ENCODE measurements at regions not wholly inside any gene's neighbourhood (a gene's known extent, or its start where the extent isn't known, plus 50 kb on each side); places are given as distances from the start of the nearest gene placed in this dataset.

DNA sequence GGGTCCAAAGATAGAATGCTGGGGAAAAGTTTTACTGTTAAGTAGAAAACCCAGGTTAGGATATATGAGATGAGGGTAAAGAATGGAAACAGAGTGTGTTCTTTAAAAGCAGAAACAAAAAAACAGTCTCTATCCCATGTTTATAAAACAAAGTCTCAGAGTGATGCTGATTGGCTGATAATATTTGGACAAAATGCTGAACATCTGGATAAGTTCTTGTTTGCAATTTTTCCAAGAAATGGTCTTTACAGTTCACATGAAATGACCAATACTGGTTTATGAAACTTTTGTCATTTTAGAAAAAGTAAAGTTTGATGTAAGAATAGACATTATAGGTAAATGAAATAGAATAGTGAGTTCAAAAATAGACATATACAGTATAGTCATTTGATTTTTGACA lies 96.2 kb upstream of the EYS start:
- ChIA-PET POLR2A (ENCODE audit: partially characterized antibody) (no interaction called here), CTCF (ENCODE audit: partially characterized antibody) (no interaction called here)
- Histone ChIP-seq H2AFZ (ENCODE audit: low read length) (no peak overlapping the region), H3K23me2 (ENCODE audit: low read depth, low read length) (no peaks in the 10 kb centered on the region), H3K23ac (ENCODE audit: insufficient read length) (no peak overlapping the region), H3K14ac (ENCODE audit: insufficient read length) (no peak overlapping the region), H4K8ac (ENCODE audit: extremely low read depth, insufficient read depth, low read length) (no peak overlapping the region), H3K9ac (replicated peaks in 1 of 4; ENCODE audit: extremely low read depth in 1 of 4, low read depth in 3 of 4, low read length in 3 of 4) (no peak overlapping the region), H3K27me3 (replicated peaks in 1 of 4; ENCODE audit: control insufficient read depth in 3 of 4, extremely low read depth in 1 of 4, insufficient read depth in 3 of 4, low read length in 3 of 4) (no peaks in the 10 kb centered on the region), H3K36me3 (ENCODE audit: control insufficient read depth in 2 of 4, insufficient read depth in 4 of 4, low read length in 3 of 4) (no peaks in the 10 kb centered on the region; a peak in 1 of 8 replicates), H4K5ac (ENCODE audit: insufficient read length, low read depth, low read length) (no peak overlapping the region), H4K91ac (replicated peaks; ENCODE audit: insufficient read length, low read length) (no peak overlapping the region), H3K79me2 (ENCODE audit: control insufficient read depth in 1 of 2, insufficient read depth in 2 of 2, low read length in 2 of 2) (no peaks in the 10 kb centered on the region), H3K4me1 (replicated peaks in 1 of 4; ENCODE audit: control insufficient read depth in 3 of 4, insufficient read depth in 4 of 4, low read length in 3 of 4) (no peaks in the 10 kb centered on the region), H3K4me3 (ENCODE audit: extremely low read depth in 1 of 4, insufficient read depth in 2 of 4, low read depth in 3 of 4, low read length in 4 of 4) (no peak overlapping the region), H3K4me2 (ENCODE audit: insufficient read depth in 1 of 2, low read depth in 2 of 2, low read length in 2 of 2) (no peak overlapping the region), H2BK120ac (replicated peaks; ENCODE audit: low read depth, low read length) (no peak overlapping the region), H3K79me1 (ENCODE audit: low read depth, low read length) (no peaks in the 10 kb centered on the region), H3K18ac (ENCODE audit: extremely low read depth, low read length) (no peak overlapping the region), H2BK12ac (ENCODE audit: low read depth, low read length) (no peak overlapping the region), H2BK5ac (ENCODE audit: low read depth, low read length) (no peak overlapping the region), H2BK15ac (ENCODE audit: low read length) (no peak overlapping the region), H3K56ac (replicated peaks; ENCODE audit: insufficient read length, low read depth, low read length) (no peak overlapping the region), H4K20me1 (replicated peaks in 1 of 2; ENCODE audit: control insufficient read depth in 1 of 2, insufficient read depth in 2 of 2, low read length in 2 of 2) (no peaks in the 10 kb centered on the region), H3K4ac (replicated peaks; ENCODE audit: insufficient read length, low read depth, low read length) (no peak overlapping the region), H3K9me3 (ENCODE audit: insufficient read depth in 2 of 2, low read depth in 1 of 2, low read length in 1 of 2) (no peaks in the 10 kb centered on the region), H2AK5ac (ENCODE audit: low read depth, low read length) (no peak overlapping the region), H2BK20ac (ENCODE audit: low read length) (no peak overlapping the region), H3K27ac (ENCODE audit: low read depth, low read length) (no peak overlapping the region)
- FAIRE-seq: no peak
- TF ChIP-seq CHD1 (IDR thresholded peaks at IDR 0.05; ENCODE audit: low read depth, low read length) (no peak), MAFK (IDR thresholded peaks at IDR 0.05; ENCODE audit: low read depth, low read length) (no peak), EGR1 (IDR thresholded peaks at IDR 0.05; ENCODE audit: borderline replicate concordance, low read depth, low read length) (no peak), POU5F1 (IDR thresholded peaks at IDR 0.05; ENCODE audit: low read depth, low read length) (no peak), BCL11A (IDR thresholded peaks at IDR 0.05; ENCODE audit: low read depth in 2 of 2, low read length in 2 of 2) (no peak), GTF2F1 (IDR thresholded peaks at IDR 0.05; ENCODE audit: borderline replicate concordance, low read depth, low read length) (no peak), CEBPB (IDR thresholded peaks at IDR 0.05; ENCODE audit: low read depth, low read length) (no peak), POLR2AphosphoS5 (IDR thresholded peaks at IDR 0.05; ENCODE audit: low read depth, low read length) (no peak), CTBP2 (IDR thresholded peaks at IDR 0.05; ENCODE audit: borderline replicate concordance, insufficient read depth, insufficient read length, low read length) (no peak), ASH2L (IDR thresholded peaks at IDR 0.05; ENCODE audit: low read length) (no peak), KDM1A (IDR thresholded peaks at IDR 0.05; ENCODE audit: borderline replicate concordance, low read length) (no peak), RXRA (IDR thresholded peaks at IDR 0.05; ENCODE audit: insufficient read depth, low read depth, low read length) (no peak), SIN3A (conservative IDR thresholded peaks at IDR 0.05 in 1 of 2, IDR thresholded peaks at IDR 0.05 in 1 of 2; ENCODE audit: low read depth in 1 of 2, low read length in 2 of 2) (no peak)
- TF ChIP-seq, protein P1, sequence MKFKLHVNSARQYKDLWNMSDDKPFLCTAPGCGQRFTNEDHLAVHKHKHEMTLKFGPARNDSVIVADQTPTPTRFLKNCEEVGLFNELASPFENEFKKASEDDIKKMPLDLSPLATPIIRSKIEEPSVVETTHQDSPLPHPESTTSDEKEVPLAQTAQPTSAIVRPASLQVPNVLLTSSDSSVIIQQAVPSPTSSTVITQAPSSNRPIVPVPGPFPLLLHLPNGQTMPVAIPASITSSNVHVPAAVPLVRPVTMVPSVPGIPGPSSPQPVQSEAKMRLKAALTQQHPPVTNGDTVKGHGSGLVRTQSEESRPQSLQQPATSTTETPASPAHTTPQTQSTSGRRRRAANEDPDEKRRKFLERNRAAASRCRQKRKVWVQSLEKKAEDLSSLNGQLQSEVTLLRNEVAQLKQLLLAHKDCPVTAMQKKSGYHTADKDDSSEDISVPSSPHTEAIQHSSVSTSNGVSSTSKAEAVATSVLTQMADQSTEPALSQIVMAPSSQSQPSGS (IDR thresholded peaks at IDR 0.05; ENCODE audit: low read length): no peak
- DNase-seq (ENCODE audit: low read depth in 1 of 2, low spot score in 2 of 2): no peak

All from H1 (cell line).